Sigmoid colon (tissue), 4 donors: ENCODE measurements at regions not wholly inside any gene's neighbourhood (a gene's known extent, or its start where the extent isn't known, plus 50 kb on each side); places are given as distances from the start of the nearest gene placed in this dataset.

Source experiments
- EP300 ChIP-seq, 4 donors: sonication (generic); formaldehyde crosslinking; IDR thresholded peaks; one replicate each; pipeline ENCODE4 v1.6.1; 2017; ENCODE audit warnings: antibody characterized with exemption in 4 of 4
- POLR2A ChIP-seq, 2 donors: fragments of 450-650 bp; IDR thresholded peaks; one replicate each; pipeline ENCODE4 v1.6.1; 2016; ENCODE audit warnings: antibody characterized with exemption in 2 of 2, mild to moderate bottlenecking in 2 of 2, moderate library complexity in 2 of 2
- POLR2AphosphoS5 ChIP-seq, 4 donors: sonication (generic); formaldehyde crosslinking; IDR thresholded peaks; one replicate each; pipeline ENCODE4 v1.6.1; 2017; ENCODE audit warnings: antibody characterized with exemption in 4 of 4
- TF ChIP-seq, protein P1 (sequence below), 4 experiments: fragments of 450-650 bp in 3 of 4; fragments of 200-600 bp in 1 of 4; IDR thresholded peaks; one replicate each; pipeline ENCODE4 v1.5.1; 2016 to 2019; ENCODE audit warnings: antibody characterized with exemption in 4 of 4, mild to moderate bottlenecking in 3 of 4, moderate library complexity in 2 of 4

DNA sequence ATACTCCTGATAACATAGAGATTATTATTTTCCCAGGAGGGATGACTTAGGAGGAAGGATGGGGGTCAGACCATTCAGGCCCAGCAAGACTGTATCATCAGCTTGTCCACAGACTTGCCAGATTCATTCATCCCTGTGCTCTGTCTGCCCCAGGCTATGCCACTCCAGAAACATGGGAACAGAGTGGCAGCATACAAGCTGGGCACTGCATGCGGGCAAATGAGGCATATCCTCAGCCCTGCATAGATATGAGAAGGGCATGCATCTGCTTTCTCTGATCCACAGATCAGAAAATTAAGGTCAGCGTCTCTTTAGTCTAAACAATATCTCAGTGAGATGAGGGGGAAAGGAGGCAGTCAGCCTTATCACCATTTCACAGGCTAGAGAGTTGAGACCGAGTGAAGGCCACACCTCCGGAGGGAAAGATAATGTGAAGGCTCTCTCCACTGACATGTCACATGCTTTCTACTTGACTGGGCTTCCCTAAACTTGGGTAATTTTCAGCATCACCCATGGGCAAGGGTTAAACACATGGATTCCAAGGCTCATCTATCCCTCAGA, 140.5 kb downstream of the TFAP2B start:
- TF ChIP-seq, protein P1, sequence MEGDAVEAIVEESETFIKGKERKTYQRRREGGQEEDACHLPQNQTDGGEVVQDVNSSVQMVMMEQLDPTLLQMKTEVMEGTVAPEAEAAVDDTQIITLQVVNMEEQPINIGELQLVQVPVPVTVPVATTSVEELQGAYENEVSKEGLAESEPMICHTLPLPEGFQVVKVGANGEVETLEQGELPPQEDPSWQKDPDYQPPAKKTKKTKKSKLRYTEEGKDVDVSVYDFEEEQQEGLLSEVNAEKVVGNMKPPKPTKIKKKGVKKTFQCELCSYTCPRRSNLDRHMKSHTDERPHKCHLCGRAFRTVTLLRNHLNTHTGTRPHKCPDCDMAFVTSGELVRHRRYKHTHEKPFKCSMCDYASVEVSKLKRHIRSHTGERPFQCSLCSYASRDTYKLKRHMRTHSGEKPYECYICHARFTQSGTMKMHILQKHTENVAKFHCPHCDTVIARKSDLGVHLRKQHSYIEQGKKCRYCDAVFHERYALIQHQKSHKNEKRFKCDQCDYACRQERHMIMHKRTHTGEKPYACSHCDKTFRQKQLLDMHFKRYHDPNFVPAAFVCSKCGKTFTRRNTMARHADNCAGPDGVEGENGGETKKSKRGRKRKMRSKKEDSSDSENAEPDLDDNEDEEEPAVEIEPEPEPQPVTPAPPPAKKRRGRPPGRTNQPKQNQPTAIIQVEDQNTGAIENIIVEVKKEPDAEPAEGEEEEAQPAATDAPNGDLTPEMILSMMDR (IDR thresholded peaks at IDR 0.05), result no peak
- TF ChIP-seq EP300 (IDR thresholded peaks at IDR 0.05) (no peak), POLR2A (IDR thresholded peaks at IDR 0.05) (no peak), POLR2AphosphoS5 (IDR thresholded peaks at IDR 0.05) (no peak)
